ENCODE measurements at regions not wholly inside any gene's neighbourhood (a gene's known extent, or its start where the extent isn't known, plus 50 kb on each side); places are given as distances from the start of the nearest gene placed in this dataset.
"Not testable (repeated sequence)": the region's sequence is repeated elsewhere in the genome, so short reads cannot be mapped to it uniquely, and the experiment has no call there.

DNA sequence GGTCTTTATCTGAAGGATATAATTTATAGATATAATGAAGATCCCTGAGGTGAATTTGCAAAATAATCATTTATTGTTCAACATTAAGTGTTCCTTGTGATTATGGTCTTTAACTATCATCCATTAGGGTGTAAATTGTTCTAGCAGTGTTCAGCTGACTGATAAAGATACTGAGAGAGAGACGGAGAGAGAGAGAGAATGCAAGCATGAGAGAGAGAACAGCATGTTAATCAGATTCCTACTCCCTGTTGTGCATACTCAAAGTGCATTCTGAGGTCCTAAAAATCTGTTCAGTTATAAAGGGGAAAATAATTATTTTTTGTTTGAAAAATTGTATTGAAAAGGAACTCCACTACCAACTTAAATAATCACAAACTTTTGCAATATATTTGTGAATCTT, 271.0 kb upstream of the CBLB start:
- no peak overlapping the region for H3K4me3 ChIP-seq
- H2AFZ ChIP-seq: no peak overlapping the region
- no peaks in the 10 kb centered on the region for H4K20me1 ChIP-seq (ENCODE audit: insufficient read depth, poor library complexity, severe bottlenecking)
- no peaks in the 10 kb centered on the region for H3K9me2 ChIP-seq (replicated peaks; ENCODE audit: insufficient read depth)
- peaks cover 15% of the 10 kb centered on the region for H3K4me1 ChIP-seq (ENCODE audit: insufficient read depth)
- peak overlapping the region; percentile 14 for H3K27ac ChIP-seq
- no peaks in the 10 kb centered on the region for H3K27me3 ChIP-seq
- H3K79me2 ChIP-seq: no peaks in the 10 kb centered on the region
- 36% methylated on average over 1 of the region's 1 CpG for WGBS (ENCODE audit: low lambda C conversion rate, missing lambda C conversion rate)
- H3K36me3 ChIP-seq (replicated peaks; ENCODE audit: insufficient read depth, low read depth): no peaks in the 10 kb centered on the region
- DNase-seq (ENCODE audit: low spot score): no peak
- no peaks in the 10 kb centered on the region for H3K9me3 ChIP-seq (ENCODE audit: low read depth)
- TF ChIP-seq CTCF (IDR thresholded peaks at IDR 0.05; ENCODE audit: poor library complexity) (no peak), EZH2 (IDR thresholded peaks at IDR 0.05; ENCODE audit: borderline replicate concordance) (no peak), EZH2phosphoT487 (IDR thresholded peaks at IDR 0.05; ENCODE audit: low read depth, severe bottlenecking, unreplicated experiment) (no peak)
- H3K4me2 ChIP-seq: peak overlapping the region; percentile 22

- Histone ChIP-seq H2AFZ (no peak overlapping the region), H3K4me2 (peak overlapping the region; percentile 22)
- TF ChIP-seq EZH2phosphoT487 (IDR thresholded peaks at IDR 0.05; ENCODE audit: low read depth, severe bottlenecking, unreplicated experiment) (no peak), EZH2 (IDR thresholded peaks at IDR 0.05; ENCODE audit: borderline replicate concordance) (no peak), CTCF (IDR thresholded peaks at IDR 0.05; ENCODE audit: poor library complexity) (no peak)
These were observed 271.6 kb upstream of the CBLB start for GRCh38 chr3:106140431-106140830.

DNA sequence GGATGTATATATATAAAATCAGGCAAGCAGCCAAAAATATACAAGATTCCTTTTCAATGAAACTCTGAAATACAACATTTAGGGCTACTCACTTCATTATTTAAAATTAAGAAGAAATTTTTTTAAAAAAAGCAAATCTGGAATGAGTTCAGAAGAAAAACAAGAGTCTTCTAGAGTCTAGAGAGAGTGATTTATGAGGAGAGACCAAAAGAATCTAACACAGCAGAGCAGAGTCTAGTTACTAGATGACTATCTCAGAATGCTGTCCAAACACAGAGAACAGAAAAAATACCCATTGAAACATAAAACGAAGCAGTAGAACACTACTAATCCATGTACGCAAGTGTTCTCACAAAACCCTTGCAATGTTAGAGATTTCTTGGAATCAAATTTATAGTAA, 275.2 kb upstream of the CBLB start:
- peaks cover 15% of the 10 kb centered on the region for H3K4me1 ChIP-seq (ENCODE audit: insufficient read depth)
- H3K4me3 ChIP-seq: no peak overlapping the region
- DNase-seq (ENCODE audit: low spot score): no peak
- 66% methylated on average over 2 of the region's 2 CpGs for WGBS (ENCODE audit: low lambda C conversion rate, missing lambda C conversion rate)
- no peaks in the 10 kb centered on the region for H4K20me1 ChIP-seq (ENCODE audit: insufficient read depth, poor library complexity, severe bottlenecking)
- H3K9me3 ChIP-seq (ENCODE audit: low read depth): no peaks in the 10 kb centered on the region
- H3K9me2 ChIP-seq (replicated peaks; ENCODE audit: insufficient read depth): no peaks in the 10 kb centered on the region
- no peaks in the 10 kb centered on the region for H3K36me3 ChIP-seq (replicated peaks; ENCODE audit: insufficient read depth, low read depth)
- H3K27me3 ChIP-seq: no peaks in the 10 kb centered on the region
- H3K27ac ChIP-seq: no peak overlapping the region
- no peak for TF ChIP-seq CTCF (IDR thresholded peaks at IDR 0.05; ENCODE audit: poor library complexity)
- H3K79me2 ChIP-seq: no peaks in the 10 kb centered on the region
- no peak overlapping the region for H2AFZ ChIP-seq
- no peak overlapping the region for H3K4me2 ChIP-seq

More at GRCh38 chr3:106140431-106140830, 271.6 kb upstream of the CBLB start:
- peak; percentile 22 for DNase-seq (ENCODE audit: low spot score)
- no peaks in the 10 kb centered on the region for H3K9me2 ChIP-seq (replicated peaks; ENCODE audit: insufficient read depth)
- H3K4me3 ChIP-seq: no peak overlapping the region
- H3K36me3 ChIP-seq (replicated peaks; ENCODE audit: insufficient read depth, low read depth): no peaks in the 10 kb centered on the region
- no peaks in the 10 kb centered on the region for H4K20me1 ChIP-seq (ENCODE audit: insufficient read depth, poor library complexity, severe bottlenecking)
- H3K9me3 ChIP-seq (ENCODE audit: low read depth): no peaks in the 10 kb centered on the region
- no peaks in the 10 kb centered on the region for H3K27me3 ChIP-seq
- H3K79me2 ChIP-seq: no peaks in the 10 kb centered on the region
- peaks cover 15% of the 10 kb centered on the region for H3K4me1 ChIP-seq (ENCODE audit: insufficient read depth)
- H3K27ac ChIP-seq: peak overlapping the region; percentile 14

DNA sequence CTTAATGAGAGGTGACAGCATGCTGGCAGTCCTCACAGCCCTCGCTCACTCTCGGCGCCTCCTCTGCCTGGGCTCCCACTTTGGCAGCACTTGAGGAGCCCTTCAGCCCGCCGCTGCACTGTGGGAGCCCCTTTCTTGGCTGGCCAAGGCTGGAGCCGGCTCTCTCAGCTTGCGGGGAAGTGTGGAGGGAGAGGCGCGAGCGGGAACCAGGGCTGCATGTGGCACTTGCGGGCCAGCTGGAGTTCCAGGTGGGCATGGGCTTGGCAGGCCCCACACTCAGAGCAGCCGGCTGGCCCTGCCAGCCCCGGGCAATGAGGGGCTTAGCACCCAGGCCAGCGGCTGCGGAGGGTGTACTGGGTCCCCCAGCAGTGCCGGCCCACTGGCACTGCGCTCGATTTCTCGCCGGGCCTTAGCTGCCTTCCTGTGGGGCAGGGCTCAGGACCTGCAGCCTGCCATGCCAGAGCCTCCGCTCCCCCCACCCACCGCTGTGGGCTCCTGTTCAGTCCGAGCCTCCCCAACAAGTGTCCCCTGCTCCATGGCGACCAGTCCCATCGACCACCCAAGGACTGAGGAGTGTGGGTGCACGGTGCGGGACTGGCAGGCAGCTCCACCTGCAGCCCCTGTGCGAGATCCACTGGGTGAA, 279.7 kb upstream of the CBLB start:
- H3K36me3 ChIP-seq (replicated peaks; ENCODE audit: insufficient read depth, low read depth); H3K4me2 ChIP-seq; H3K79me2 ChIP-seq; H4K20me1 ChIP-seq (ENCODE audit: insufficient read depth, poor library complexity, severe bottlenecking); H3K9me3 ChIP-seq (ENCODE audit: low read depth); DNase-seq (ENCODE audit: low spot score); H3K27me3 ChIP-seq; H3K4me3 ChIP-seq; H3K27ac ChIP-seq; H3K4me1 ChIP-seq (ENCODE audit: insufficient read depth); H3K9me2 ChIP-seq (replicated peaks; ENCODE audit: insufficient read depth); H2AFZ ChIP-seq: not testable (repeated sequence)
- 98% methylated on average over 27 of the region's 28 CpGs for WGBS (ENCODE audit: low lambda C conversion rate, missing lambda C conversion rate)
